Bronchial epithelial cell (primary cell): ENCODE measurements at regions not wholly inside any gene's neighbourhood (a gene's known extent, or its start where the extent isn't known, plus 50 kb on each side); places are given as distances from the start of the nearest gene placed in this dataset.

Experiments
- DNase-seq: peaks from one replicate; pipeline ENCODE4 v3.0.0-alpha.2; 2010; ENCODE audit warnings: low read depth
- FAIRE-seq: peaks from 2 replicates; lab custom pipeline; 2011; peaks lifted over from hg19 to GRCh38; lab: Jason Lieb, UNC
- H3K27me3 ChIP-seq: 2 replicates; pipeline ENCODE4 v1.5.1; 2011; ENCODE audit warnings: low read length; ENCODE audit not compliant: control insufficient read depth, insufficient read depth
- H3K36me3 ChIP-seq: 2 replicates; pipeline ENCODE4 v1.5.1; 2011; ENCODE audit warnings: low read length; ENCODE audit not compliant: control insufficient read depth, insufficient read depth
- H3K4me3 ChIP-seq: 2 replicates; pipeline ENCODE4 v1.5.1; 2011; ENCODE audit warnings: mild to moderate bottlenecking, low read depth, low read length, control low read depth
- TF ChIP-seq, protein P1 (sequence below): IDR thresholded peaks from 2 replicates; pipeline ENCODE4 v1.5.1; 2011; ENCODE audit warnings: mild to moderate bottlenecking, moderate library complexity, low read length, control low read depth, inconsistent platforms; ENCODE audit not compliant: insufficient read depth, severe bottlenecking

GRCh38 chr7:18257711-18258110, 230.1 kb upstream of the PRPS1L1 start:
- DNase-seq: no peak
- TF ChIP-seq, protein P1, sequence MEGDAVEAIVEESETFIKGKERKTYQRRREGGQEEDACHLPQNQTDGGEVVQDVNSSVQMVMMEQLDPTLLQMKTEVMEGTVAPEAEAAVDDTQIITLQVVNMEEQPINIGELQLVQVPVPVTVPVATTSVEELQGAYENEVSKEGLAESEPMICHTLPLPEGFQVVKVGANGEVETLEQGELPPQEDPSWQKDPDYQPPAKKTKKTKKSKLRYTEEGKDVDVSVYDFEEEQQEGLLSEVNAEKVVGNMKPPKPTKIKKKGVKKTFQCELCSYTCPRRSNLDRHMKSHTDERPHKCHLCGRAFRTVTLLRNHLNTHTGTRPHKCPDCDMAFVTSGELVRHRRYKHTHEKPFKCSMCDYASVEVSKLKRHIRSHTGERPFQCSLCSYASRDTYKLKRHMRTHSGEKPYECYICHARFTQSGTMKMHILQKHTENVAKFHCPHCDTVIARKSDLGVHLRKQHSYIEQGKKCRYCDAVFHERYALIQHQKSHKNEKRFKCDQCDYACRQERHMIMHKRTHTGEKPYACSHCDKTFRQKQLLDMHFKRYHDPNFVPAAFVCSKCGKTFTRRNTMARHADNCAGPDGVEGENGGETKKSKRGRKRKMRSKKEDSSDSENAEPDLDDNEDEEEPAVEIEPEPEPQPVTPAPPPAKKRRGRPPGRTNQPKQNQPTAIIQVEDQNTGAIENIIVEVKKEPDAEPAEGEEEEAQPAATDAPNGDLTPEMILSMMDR: no peak
- Histone ChIP-seq H3K4me3 (no peak overlapping the region), H3K27me3 (no peaks in the 10 kb centered on the region), H3K36me3 (no peaks in the 10 kb centered on the region)
- FAIRE-seq: no peak

DNA sequence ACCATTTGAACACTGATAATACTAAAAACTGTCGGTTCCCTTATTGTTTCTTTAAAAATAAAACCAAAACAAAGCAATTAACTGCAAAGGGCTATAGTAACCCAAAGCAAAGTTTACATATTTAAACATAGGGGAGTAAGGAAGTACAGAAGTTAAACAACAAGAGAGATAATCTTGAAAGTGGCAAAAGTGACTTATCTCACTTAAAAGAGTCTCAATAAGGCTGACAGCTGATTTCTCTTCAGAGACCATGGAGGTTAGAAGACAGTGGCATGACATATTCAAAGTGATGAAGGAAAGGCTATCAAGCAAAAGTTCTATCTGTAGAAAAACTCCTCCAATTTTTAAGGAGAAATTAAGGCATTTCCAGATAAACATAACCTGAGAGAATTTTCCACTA, 233.5 kb upstream of the HDAC9 start:
- no peaks in the 10 kb centered on the region for H3K27me3 ChIP-seq
- H3K36me3 ChIP-seq: no peaks in the 10 kb centered on the region
- H3K4me3 ChIP-seq: no peak overlapping the region
- TF ChIP-seq, protein P1: no peak
- FAIRE-seq (no peak), DNase-seq (no peak)

- TF ChIP-seq, protein P1: no peak
- H3K4me3 ChIP-seq: no peak overlapping the region
- no peaks in the 10 kb centered on the region for H3K36me3 ChIP-seq
- H3K27me3 ChIP-seq: no peaks in the 10 kb centered on the region
- FAIRE-seq: no peak
- DNase-seq: no peak
These were observed 229.8 kb upstream of the HDAC9 start for GRCh38 chr7:18265611-18266281.

DNA sequence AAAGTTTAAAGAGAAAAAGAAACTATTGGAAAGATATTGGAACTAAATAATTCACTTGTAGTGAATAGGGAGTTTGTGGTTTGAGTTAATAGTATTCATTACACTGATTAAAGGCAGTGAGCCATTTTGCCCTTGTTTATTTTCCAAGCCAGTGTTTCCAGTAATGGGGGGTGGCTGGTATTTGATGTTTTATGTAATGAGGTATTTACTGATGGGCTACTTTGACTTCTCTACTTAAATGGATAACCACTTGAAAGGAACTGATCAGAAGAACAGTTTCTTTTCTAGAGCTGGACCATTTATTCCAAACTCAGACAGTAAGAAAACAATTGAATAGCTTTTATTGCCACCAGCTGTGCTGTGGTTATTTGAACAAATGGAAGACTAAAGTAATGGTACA, 227.0 kb upstream of the HDAC9 start:
- FAIRE-seq (no peak), DNase-seq (no peak)
- no peaks in the 10 kb centered on the region for H3K27me3 ChIP-seq
- no peaks in the 10 kb centered on the region for H3K36me3 ChIP-seq
- TF ChIP-seq, protein P1: no peak
- H3K4me3 ChIP-seq: no peak overlapping the region

- H3K27me3 ChIP-seq: no peaks in the 10 kb centered on the region
- TF ChIP-seq, protein P1: no peak
- H3K36me3 ChIP-seq: no peaks in the 10 kb centered on the region
- FAIRE-seq: no peak
- no peak overlapping the region for H3K4me3 ChIP-seq
- DNase-seq: peak; percentile 5
These were observed 219.2 kb upstream of the HDAC9 start for GRCh38 chr7:18276380-18276779.

DNA sequence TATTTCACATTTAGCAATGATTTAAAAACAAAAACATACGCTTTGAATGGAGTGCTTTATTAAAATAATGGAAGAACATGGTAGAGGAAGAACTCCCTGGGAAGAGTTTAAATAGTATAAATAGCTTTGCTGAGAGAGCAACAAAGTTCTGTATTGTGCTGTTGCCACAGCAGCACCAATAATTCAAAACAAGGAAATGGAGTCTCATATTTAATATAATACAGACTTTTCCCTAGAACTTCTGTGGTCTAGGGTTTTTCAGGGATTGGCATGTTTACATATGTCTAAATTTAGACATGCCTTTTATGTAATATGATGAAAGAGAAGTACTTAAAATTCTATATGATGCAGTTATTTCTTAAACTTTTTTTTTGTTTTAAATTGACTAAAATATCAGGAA, 217.2 kb upstream of the HDAC9 start:
- TF ChIP-seq, protein P1: no peak
- DNase-seq (no peak), FAIRE-seq (no peak)
- H3K27me3 ChIP-seq: no peaks in the 10 kb centered on the region
- H3K36me3 ChIP-seq: no peaks in the 10 kb centered on the region
- no peak overlapping the region for H3K4me3 ChIP-seq
